ENCODE measurements at regions not wholly inside any gene's neighbourhood (a gene's known extent, or its start where the extent isn't known, plus 50 kb on each side); places are given as distances from the start of the nearest gene placed in this dataset.

DNA sequence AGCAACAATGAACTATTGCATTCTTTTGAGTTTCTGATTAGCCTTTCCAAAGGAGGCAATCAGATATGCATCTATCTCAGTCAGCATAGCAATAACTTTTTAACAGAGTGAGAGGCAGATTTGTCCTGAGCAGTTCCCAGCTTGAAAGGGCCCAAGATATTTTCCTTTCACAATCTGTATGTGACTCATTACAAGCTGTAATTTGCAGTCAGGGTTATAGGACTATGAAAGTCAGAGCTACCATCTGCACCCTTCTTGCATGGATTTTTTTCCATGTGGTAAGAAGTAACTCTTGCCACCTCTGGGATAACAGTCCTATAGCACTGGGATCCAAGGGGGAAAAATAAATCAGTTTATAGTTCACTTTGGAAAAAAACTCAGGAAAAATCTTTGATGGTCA lies 318.2 kb upstream of the RGS17 start:
- no peak overlapping the region for H2BK15ac ChIP-seq (ENCODE audit: low read depth, low read length)
- no peak overlapping the region for H3K56ac ChIP-seq (ENCODE audit: extremely low read depth, insufficient read depth, low read length)
- in situ Hi-C loops (cut with MboI; ENCODE audit: low sequenced_read_pairs) (no loop called here), intact Hi-C loops (cut with micrococcal nuclease) (no loop called here), dilution Hi-C loops (cut with HindIII; ENCODE audit: low sequenced_read_pairs, unreplicated experiment) (no loop called here)
- no peaks in the 10 kb centered on the region for H3K27me3 ChIP-seq (ENCODE audit: control insufficient read depth, insufficient read depth, low read length)
- H2BK20ac ChIP-seq (ENCODE audit: low read depth, low read length), result no peak overlapping the region
- H3K9me1 ChIP-seq (ENCODE audit: insufficient read depth, low read length), result no peaks in the 10 kb centered on the region
- H3K36me3 ChIP-seq (ENCODE audit: control insufficient read depth, insufficient read depth, low read length), result no peaks in the 10 kb centered on the region
- H4K91ac ChIP-seq (ENCODE audit: insufficient read depth, low read depth, low read length), result no peak overlapping the region
- no peak overlapping the region for H4K5ac ChIP-seq (ENCODE audit: low read depth, low read length)
- CTCF ChIA-PET, result no interaction called here
- H3K4me3 ChIP-seq (ENCODE audit: insufficient read depth, low read depth, low read length), result no peak overlapping the region
- no peak overlapping the region for H2AK9ac ChIP-seq (replicated peaks; ENCODE audit: low read depth, low read length, poor library complexity)
- no peak overlapping the region for H2BK5ac ChIP-seq (ENCODE audit: low read depth, low read length, poor library complexity, severe bottlenecking)
- no peak overlapping the region for H3K4me2 ChIP-seq (ENCODE audit: low read depth, low read length)
- DNase-seq, result no peak
- no peak overlapping the region for H2AFZ ChIP-seq (replicated peaks; ENCODE audit: low read length, poor library complexity)
- no peak overlapping the region for H2AK5ac ChIP-seq (ENCODE audit: low read depth, low read length)
- no peak for TF ChIP-seq SMC3 (IDR thresholded peaks at IDR 0.05; ENCODE audit: low read depth, low read length)
- TF ChIP-seq NFE2L2 (IDR thresholded peaks at IDR 0.05; ENCODE audit: low read depth, low read length), result no peak
- TF ChIP-seq MAZ (IDR thresholded peaks at IDR 0.05; ENCODE audit: borderline replicate concordance, low read depth, low read length), result no peak
- TF ChIP-seq RCOR1 (IDR thresholded peaks at IDR 0.05; ENCODE audit: insufficient replicate concordance, low read length), result no peak
- no peak for TF ChIP-seq BHLHE40 (IDR thresholded peaks at IDR 0.05; ENCODE audit: low read depth, low read length)
- TF ChIP-seq MAFK (IDR thresholded peaks at IDR 0.05; ENCODE audit: low read depth, low read length), result no peak
- no peak for TF ChIP-seq CHD1 (IDR thresholded peaks at IDR 0.05; ENCODE audit: low read depth, low read length)
- TF ChIP-seq MXI1 (IDR thresholded peaks at IDR 0.05; ENCODE audit: borderline replicate concordance, low read depth, low read length), result no peak
- no peak for TF ChIP-seq USF2 (IDR thresholded peaks at IDR 0.05; ENCODE audit: low read depth, low read length)
- TF ChIP-seq FOS (IDR thresholded peaks at IDR 0.05; ENCODE audit: low read depth, low read length), result no peak
- no peak for TF ChIP-seq RFX5 (IDR thresholded peaks at IDR 0.05; ENCODE audit: low read depth, low read length)
- no peak for TF ChIP-seq ELK1 (IDR thresholded peaks at IDR 0.05; ENCODE audit: borderline replicate concordance, low read depth, low read length)
- TF ChIP-seq, protein P1, sequence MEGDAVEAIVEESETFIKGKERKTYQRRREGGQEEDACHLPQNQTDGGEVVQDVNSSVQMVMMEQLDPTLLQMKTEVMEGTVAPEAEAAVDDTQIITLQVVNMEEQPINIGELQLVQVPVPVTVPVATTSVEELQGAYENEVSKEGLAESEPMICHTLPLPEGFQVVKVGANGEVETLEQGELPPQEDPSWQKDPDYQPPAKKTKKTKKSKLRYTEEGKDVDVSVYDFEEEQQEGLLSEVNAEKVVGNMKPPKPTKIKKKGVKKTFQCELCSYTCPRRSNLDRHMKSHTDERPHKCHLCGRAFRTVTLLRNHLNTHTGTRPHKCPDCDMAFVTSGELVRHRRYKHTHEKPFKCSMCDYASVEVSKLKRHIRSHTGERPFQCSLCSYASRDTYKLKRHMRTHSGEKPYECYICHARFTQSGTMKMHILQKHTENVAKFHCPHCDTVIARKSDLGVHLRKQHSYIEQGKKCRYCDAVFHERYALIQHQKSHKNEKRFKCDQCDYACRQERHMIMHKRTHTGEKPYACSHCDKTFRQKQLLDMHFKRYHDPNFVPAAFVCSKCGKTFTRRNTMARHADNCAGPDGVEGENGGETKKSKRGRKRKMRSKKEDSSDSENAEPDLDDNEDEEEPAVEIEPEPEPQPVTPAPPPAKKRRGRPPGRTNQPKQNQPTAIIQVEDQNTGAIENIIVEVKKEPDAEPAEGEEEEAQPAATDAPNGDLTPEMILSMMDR (conservative IDR thresholded peaks at IDR 0.05; ENCODE audit: low read depth, low read length), result no peak
- TF ChIP-seq CEBPB (IDR thresholded peaks at IDR 0.05; ENCODE audit: low read depth, low read length), result no peak
- no peak overlapping the region for H3K27ac ChIP-seq (ENCODE audit: insufficient read depth, low read length)
- H3K9ac ChIP-seq (ENCODE audit: low read depth, low read length), result no peak overlapping the region
- H3K9me3 ChIP-seq (ENCODE audit: control insufficient read depth, insufficient read depth, low read length), result peaks cover 5% of the 10 kb centered on the region
- H4K20me1 ChIP-seq (ENCODE audit: insufficient read depth, low read length), result no peaks in the 10 kb centered on the region
- no peak overlapping the region for H3K18ac ChIP-seq (ENCODE audit: low read depth, low read length)
- no peak for ATAC-seq (ENCODE audit: low read depth)
- H3K14ac ChIP-seq (replicated peaks; ENCODE audit: low read depth, low read length), result no peak overlapping the region
- BruUV-seq (replicated peaks), result no TSS peak
- H2BK120ac ChIP-seq (ENCODE audit: low read depth, low read length), result no peak overlapping the region
- no peak overlapping the region for H3K4ac ChIP-seq (ENCODE audit: low read depth, low read length)
- H3K23ac ChIP-seq (ENCODE audit: low read depth, low read length), result no peak overlapping the region
- H3K79me1 ChIP-seq (ENCODE audit: low read depth in 1 of 2, low read length in 2 of 2), result no peaks in the 10 kb centered on the region
- H4K8ac ChIP-seq (ENCODE audit: low read depth in 2 of 2, low read length in 2 of 2), result no peak overlapping the region
- no peaks in the 10 kb centered on the region for H3K4me1 ChIP-seq (ENCODE audit: control insufficient read depth, insufficient read depth, low read length)
- POLR2A ChIA-PET (ENCODE audit: unreplicated experiment), result no interaction called here
